Neural cell (in vitro differentiated cells): ENCODE measurements at regions not wholly inside any gene's neighbourhood (a gene's known extent, or its start where the extent isn't known, plus 50 kb on each side); places are given as distances from the start of the nearest gene placed in this dataset.

ENCODE experiments used
- RAD21 ChIP-seq: fragments of 450-650 bp; conservative IDR thresholded peaks from 2 replicates; pipeline ENCODE4 v1.6.1; 2014; ENCODE audit warnings: antibody characterized with exemption, mild to moderate bottlenecking, moderate library complexity
- SMC3 ChIP-seq: fragments of 450-650 bp; conservative IDR thresholded peaks from 2 replicates; pipeline ENCODE4 v1.6.1; 2014; ENCODE audit warnings: antibody characterized with exemption, mild to moderate bottlenecking, moderate library complexity; ENCODE audit not compliant: poor library complexity

- no peak for TF ChIP-seq RAD21
- no peak for TF ChIP-seq SMC3
These were observed 235.2 kb downstream of the TMEM26 start for GRCh38 chr10:61217851-61218565.
